ENCODE measurements at regions not wholly inside any gene's neighbourhood (a gene's known extent, or its start where the extent isn't known, plus 50 kb on each side); places are given as distances from the start of the nearest gene placed in this dataset.

- TF ChIP-seq CTCF (IDR thresholded peaks at IDR 0.05) (no peak), EP300 (IDR thresholded peaks at IDR 0.05) (no peak), POLR2A (IDR thresholded peaks at IDR 0.05) (no peak)
Observed at GRCh38 chr1:157357111-157357510, 195.2 kb downstream of the FCRL5 start.
